B cell (primary cell): ENCODE measurements at regions not wholly inside any gene's neighbourhood (a gene's known extent, or its start where the extent isn't known, plus 50 kb on each side); places are given as distances from the start of the nearest gene placed in this dataset.

Experiments used
- ATAC-seq: fragments of 200-7000 bp; cut with Tn5 transposase; one replicate; pipeline ENCODE4 v1.10.0; 2021; ENCODE audit warnings: low read depth, mild to moderate bottlenecking, moderate number of reproducible peaks, moderate library complexity
- CTCF ChIA-PET: fragments of 350-600 bp; sonication (Branson Sonifier 250); formaldehyde crosslinking; loops from one replicate; lab custom pipeline; 2021; ENCODE audit warnings: antibody characterized with exemption, inconsistent platforms; lab: Charles Lee
- POLR2A ChIA-PET: fragments of 350-600 bp; sonication (Branson Sonifier 250); formaldehyde crosslinking; loops from one replicate; lab custom pipeline; 2021; ENCODE audit warnings: antibody characterized with exemption; lab: Charles Lee
- DNase-seq: peaks from one replicate; pipeline ENCODE4 v3.0.0; 2013
- H2AFZ ChIP-seq: 2 replicates; pipeline ENCODE4 v1.6.1; 2012; ENCODE audit warnings: mild to moderate bottlenecking, low read depth, low read length; ENCODE audit not compliant: insufficient read depth, poor library complexity, severe bottlenecking
- H3K27ac ChIP-seq, 2 donors: 1 replicate in 1 of 2; 2 replicates in 1 of 2; pipeline ENCODE4 v1.5.1; 2012 to 2013; ENCODE audit warnings: low read length in 2 of 2, mild to moderate bottlenecking in 2 of 2, moderate library complexity in 1 of 2
- H3K27me3 ChIP-seq, 4 experiments: fragments of 200-600 bp in 1 of 4; sonication (generic) in 1 of 4; replicated peaks in 1 of 4; 1 replicate in 2 of 4; 2 replicates in 2 of 4; pipeline versions ENCODE4 v1.6.1 to v1.7.0; 2013 to 2016; ENCODE audit warnings: low read length in 3 of 4, mild to moderate bottlenecking in 2 of 4, mixed read lengths in 1 of 4, moderate library complexity in 1 of 4; ENCODE audit not compliant: insufficient read depth in 4 of 4, control insufficient read depth in 3 of 4; ENCODE audit errors: control extremely low read depth in 1 of 4
- H3K36me3 ChIP-seq, 2 experiments: replicated peaks in 1 of 2; 1 replicate in 1 of 2; 2 replicates in 1 of 2; pipeline versions ENCODE4 v1.6.1 to v1.7.1; 2013; ENCODE audit warnings: low read length in 1 of 2; ENCODE audit not compliant: insufficient read depth in 2 of 2, control insufficient read depth in 1 of 2; ENCODE audit errors: control extremely low read depth in 1 of 2, extremely low read depth in 1 of 2
- H3K4me1 ChIP-seq, 2 donors: fragments of 200-600 bp in 1 of 2; sonication (generic) in 1 of 2; 1 replicate in 1 of 2; 2 replicates in 1 of 2; pipeline versions ENCODE4 v1.5.1 to v1.6.1; 2013 to 2017; ENCODE audit warnings: low read length in 2 of 2; ENCODE audit not compliant: control insufficient read depth in 2 of 2, insufficient read depth in 2 of 2
- H3K4me2 ChIP-seq: replicated peaks from 2 replicates; pipeline ENCODE3; 2012; ENCODE audit warnings: mild to moderate bottlenecking, low read depth, low read length; ENCODE audit not compliant: poor library complexity, severe bottlenecking
- H3K4me3 ChIP-seq, 5 experiments: fragments of 200-600 bp in 1 of 5; sonication (generic) in 1 of 5; 1 replicate in 3 of 5; 2 replicates in 2 of 5; pipeline versions ENCODE4 v1.5.1 to v1.7.0; 2011 to 2016; ENCODE audit warnings: low read length in 4 of 5, mild to moderate bottlenecking in 4 of 5, low read depth in 2 of 5, control low read depth in 1 of 5, moderate library complexity in 1 of 5; ENCODE audit not compliant: insufficient read depth in 1 of 5; ENCODE audit errors: control extremely low read depth in 1 of 5, extremely low read depth in 1 of 5
- H3K79me2 ChIP-seq: fragments of 200-600 bp; sonication (generic); one replicate; pipeline ENCODE4 v1.6.0; 2016; ENCODE audit warnings: low read length; ENCODE audit not compliant: control insufficient read depth, insufficient read depth
- H3K9ac ChIP-seq: fragments of 200-600 bp; sonication (generic); 2 replicates; pipeline ENCODE4 v1.6.1; 2017; ENCODE audit warnings: mild to moderate bottlenecking, low read length, moderate library complexity
- H3K9me3 ChIP-seq, 3 donors: one replicate each; pipeline versions ENCODE4 v1.6.1 to v1.7.1; 2013; ENCODE audit warnings: low read length in 2 of 3; ENCODE audit not compliant: control insufficient read depth in 2 of 3, insufficient read depth in 1 of 3; ENCODE audit errors: control extremely low read depth in 1 of 3
- H4K20me1 ChIP-seq: 2 replicates; pipeline ENCODE4 v1.6.0; 2012; ENCODE audit warnings: mild to moderate bottlenecking, low read length; ENCODE audit not compliant: insufficient read depth, control insufficient read depth, poor library complexity, severe bottlenecking
- H3K27ac Mint-ChIP-seq: one replicate; pipeline ENCODE4 v1.8.0; 2021; ENCODE audit warnings: mixed read lengths
- H3K27me3 Mint-ChIP-seq: one replicate; pipeline ENCODE4 v1.8.0; 2021; ENCODE audit warnings: mixed read lengths
- H3K4me1 Mint-ChIP-seq: one replicate; pipeline ENCODE4 v1.8.0; 2021; ENCODE audit warnings: mixed read lengths
- H3K4me3 Mint-ChIP-seq: one replicate; pipeline ENCODE4 v1.8.0; 2021; ENCODE audit warnings: mixed read lengths
- H3K9me3 Mint-ChIP-seq: one replicate; pipeline ENCODE4 v1.8.0; 2022; ENCODE audit warnings: mixed read lengths; ENCODE audit not compliant: insufficient read depth
- CTCF ChIP-seq: fragments of 200-600 bp; IDR thresholded peaks from one replicate; pipeline ENCODE4 v1.8.0; 2022; ENCODE audit warnings: antibody characterized with exemption, mild to moderate bottlenecking
- EZH2 ChIP-seq: IDR thresholded peaks from 2 replicates; pipeline ENCODE4 v1.6.1; 2012; ENCODE audit warnings: borderline replicate concordance, low read depth, mild to moderate bottlenecking, moderate library complexity, low read length; ENCODE audit not compliant: insufficient read depth, poor library complexity, severe bottlenecking
- WGBS: methylation state at CpG from one replicate; pipeline ENCODE4 v1.1.5; 2013; ENCODE audit warnings: missing lambda C conversion rate; ENCODE audit not compliant: insufficient coverage; 5-methylcytosine and 5-hydroxymethylcytosine counted together
- intact Hi-C: fragments of 100-400 bp; cut with micrococcal nuclease; formaldehyde crosslinking; loops from one replicate; pipeline ENCODE4 v1.10.0; 2022

GRCh38 chr15:96177279-96177678 is 153.2 kb upstream of the NR2F2 start:
- H3K27me3 Mint-ChIP-seq, result no peaks in the 10 kb centered on the region
- ATAC-seq, result no peak
- H3K4me1 Mint-ChIP-seq, result no peaks in the 10 kb centered on the region
- Histone ChIP-seq H3K79me2 (no peaks in the 10 kb centered on the region), H3K27me3 (no peaks in the 10 kb centered on the region), H4K20me1 (no peaks in the 10 kb centered on the region), H3K4me3 (no peak overlapping the region), H3K36me3 (no peaks in the 10 kb centered on the region), H2AFZ (no peak overlapping the region), H3K4me1 (no peaks in the 10 kb centered on the region), H3K9me3 (peaks cover 0 to 4% (median 0%) of the 10 kb centered on the region in 3 donors), H3K4me2 (no peak overlapping the region), H3K9ac (no peak overlapping the region), H3K27ac (no peak overlapping the region)
- WGBS, result no CpG with 5 or more reads among the region's 1 CpG
- CTCF ChIA-PET, result no interaction called here
- POLR2A ChIA-PET, result no interaction called here
- H3K4me3 Mint-ChIP-seq, result no peak overlapping the region
- DNase-seq, result no peak
- H3K27ac Mint-ChIP-seq, result no peak overlapping the region
- no peaks in the 10 kb centered on the region for H3K9me3 Mint-ChIP-seq
- intact Hi-C loops, result no loop called here
- TF ChIP-seq CTCF (no peak), EZH2 (no peak)

- intact Hi-C loops, result no loop called here
- WGBS, result 61% methylated on average over 8 of the region's 11 CpGs
- no peaks in the 10 kb centered on the region for H4K20me1 ChIP-seq
- H3K27me3 ChIP-seq, result no peaks in the 10 kb centered on the region
- no peak overlapping the region for H3K4me2 ChIP-seq
- Mint-ChIP-seq H3K27me3 (no peaks in the 10 kb centered on the region), H3K9me3 (no peaks in the 10 kb centered on the region), H3K27ac (no peak overlapping the region), H3K4me1 (no peaks in the 10 kb centered on the region), H3K4me3 (no peak overlapping the region)
- H2AFZ ChIP-seq, result no peak overlapping the region
- ChIA-PET CTCF (no interaction called here), POLR2A (no interaction called here)
- H3K79me2 ChIP-seq, result no peaks in the 10 kb centered on the region
- peaks cover 0 to 4% (median 0%) of the 10 kb centered on the region in 3 donors for H3K9me3 ChIP-seq
- no peak for DNase-seq
- TF ChIP-seq CTCF, result no peak
- TF ChIP-seq EZH2, result no peak
- no peaks in the 10 kb centered on the region for H3K4me1 ChIP-seq
- ATAC-seq, result no peak
- no peak overlapping the region for H3K27ac ChIP-seq
- no peak overlapping the region for H3K9ac ChIP-seq
- no peak overlapping the region for H3K4me3 ChIP-seq
- H3K36me3 ChIP-seq, result no peaks in the 10 kb centered on the region
Observed at GRCh38 chr15:96180087-96180748, 150.3 kb upstream of the NR2F2 start.
